ENCODE measurements at regions not wholly inside any gene's neighbourhood (a gene's known extent, or its start where the extent isn't known, plus 50 kb on each side); places are given as distances from the start of the nearest gene placed in this dataset.
A peak's percentile ranks its signal among the peaks of the same experiment; 100 is the strongest.
"Not testable (repeated sequence)": the region's sequence is repeated elsewhere in the genome, so short reads cannot be mapped to it uniquely, and the experiment has no call there.

DNA sequence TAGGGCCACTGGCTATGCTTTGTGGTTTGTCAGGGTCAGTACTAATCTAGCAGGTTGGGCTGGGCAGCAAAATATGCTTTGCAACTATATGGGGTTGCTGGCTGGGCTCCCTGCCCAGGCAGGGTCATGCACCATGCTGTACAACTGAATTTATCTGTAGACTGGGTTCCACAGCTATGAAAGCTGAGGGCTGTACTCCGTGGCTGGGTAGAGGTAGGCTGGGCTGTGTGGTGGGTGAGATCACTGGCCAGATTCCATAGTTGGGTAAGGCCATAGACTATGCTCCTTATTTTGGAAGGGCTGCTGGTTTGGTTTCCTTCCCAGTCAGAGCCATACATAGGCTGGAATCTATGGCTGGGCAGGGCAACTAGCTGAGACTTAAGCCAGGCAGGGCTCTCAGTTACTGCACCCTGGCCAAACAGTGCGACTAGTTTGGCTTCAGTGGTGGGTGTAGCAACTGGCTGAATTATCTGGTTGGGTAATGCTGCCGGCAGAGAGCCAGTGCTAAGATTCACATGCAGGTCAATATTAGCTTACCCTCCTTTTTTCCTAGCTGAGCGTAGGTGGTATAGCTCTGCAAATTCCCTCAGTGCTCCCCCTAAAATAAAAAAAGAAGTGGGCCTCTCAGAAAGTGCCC lies 769.1 kb upstream of the CDH8 start:
- H3K4me1 ChIP-seq: no peaks in the 10 kb centered on the region
- H3K4me3 ChIP-seq: no peak overlapping the region
- DNase-seq: peak in 3 of 5 donors; percentile 6 to 28 (median 27)
- H3K9me3 ChIP-seq: peaks cover 0 to 20% (median 0%) of the 10 kb centered on the region in 12 donors
- no peak overlapping the region for H3K27ac ChIP-seq
- intact Hi-C loops (cut with DNase I): no loop called here
- no peaks in the 10 kb centered on the region for H3K36me3 ChIP-seq
- peak; percentile 90 to 99 (median 96) for ATAC-seq
- WGBS, 4 donors: 60 to 80% (median 76%) methylated on average over 3 to 4 of the region's 4 CpGs
- H3K27me3 ChIP-seq: no peaks in the 10 kb centered on the region
- no peak for TF ChIP-seq POLR2A (IDR thresholded peaks at IDR 0.05)
- TF ChIP-seq, protein P1, sequence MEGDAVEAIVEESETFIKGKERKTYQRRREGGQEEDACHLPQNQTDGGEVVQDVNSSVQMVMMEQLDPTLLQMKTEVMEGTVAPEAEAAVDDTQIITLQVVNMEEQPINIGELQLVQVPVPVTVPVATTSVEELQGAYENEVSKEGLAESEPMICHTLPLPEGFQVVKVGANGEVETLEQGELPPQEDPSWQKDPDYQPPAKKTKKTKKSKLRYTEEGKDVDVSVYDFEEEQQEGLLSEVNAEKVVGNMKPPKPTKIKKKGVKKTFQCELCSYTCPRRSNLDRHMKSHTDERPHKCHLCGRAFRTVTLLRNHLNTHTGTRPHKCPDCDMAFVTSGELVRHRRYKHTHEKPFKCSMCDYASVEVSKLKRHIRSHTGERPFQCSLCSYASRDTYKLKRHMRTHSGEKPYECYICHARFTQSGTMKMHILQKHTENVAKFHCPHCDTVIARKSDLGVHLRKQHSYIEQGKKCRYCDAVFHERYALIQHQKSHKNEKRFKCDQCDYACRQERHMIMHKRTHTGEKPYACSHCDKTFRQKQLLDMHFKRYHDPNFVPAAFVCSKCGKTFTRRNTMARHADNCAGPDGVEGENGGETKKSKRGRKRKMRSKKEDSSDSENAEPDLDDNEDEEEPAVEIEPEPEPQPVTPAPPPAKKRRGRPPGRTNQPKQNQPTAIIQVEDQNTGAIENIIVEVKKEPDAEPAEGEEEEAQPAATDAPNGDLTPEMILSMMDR (IDR thresholded peaks at IDR 0.05): no peak

DNA sequence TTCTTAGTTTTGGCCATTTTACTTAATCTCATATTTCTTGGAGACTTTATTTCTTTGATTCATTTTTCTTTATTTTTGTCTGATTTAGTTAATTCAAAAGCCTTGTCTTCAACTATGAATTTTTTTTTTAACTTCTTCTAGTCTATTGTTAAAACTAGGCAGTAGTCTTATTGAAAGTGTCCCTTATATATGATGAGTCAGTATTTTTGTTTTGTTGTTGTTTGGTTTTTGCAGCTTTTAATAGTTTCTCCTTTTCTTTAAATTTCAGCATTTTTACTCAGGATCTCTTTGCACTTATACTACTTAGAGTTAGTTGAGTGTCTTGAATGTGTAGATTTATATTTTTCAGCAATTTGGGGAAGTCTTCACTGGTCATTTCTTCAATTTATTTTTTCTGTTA lies 758.5 kb upstream of the CDH8 start:
- H3K4me1 ChIP-seq: no peaks in the 10 kb centered on the region
- no peaks in the 10 kb centered on the region for H3K36me3 ChIP-seq
- no peak overlapping the region for H3K4me3 ChIP-seq
- H3K27ac ChIP-seq: no peak overlapping the region
- ATAC-seq (no peak), DNase-seq (no peak)
- no peaks in the 10 kb centered on the region for H3K27me3 ChIP-seq
- intact Hi-C loops (cut with DNase I): loop anchor here in 1 of 10 donors (2.0 kb wide), 1 partner anchor 16 kb away; no protein-coding TSS in a partner anchor
- peaks cover 0 to 9% (median 0%) of the 10 kb centered on the region in 12 donors for H3K9me3 ChIP-seq
- no peak for TF ChIP-seq POLR2A (IDR thresholded peaks at IDR 0.05)
- TF ChIP-seq, protein P1 (IDR thresholded peaks at IDR 0.05): no peak

DNA sequence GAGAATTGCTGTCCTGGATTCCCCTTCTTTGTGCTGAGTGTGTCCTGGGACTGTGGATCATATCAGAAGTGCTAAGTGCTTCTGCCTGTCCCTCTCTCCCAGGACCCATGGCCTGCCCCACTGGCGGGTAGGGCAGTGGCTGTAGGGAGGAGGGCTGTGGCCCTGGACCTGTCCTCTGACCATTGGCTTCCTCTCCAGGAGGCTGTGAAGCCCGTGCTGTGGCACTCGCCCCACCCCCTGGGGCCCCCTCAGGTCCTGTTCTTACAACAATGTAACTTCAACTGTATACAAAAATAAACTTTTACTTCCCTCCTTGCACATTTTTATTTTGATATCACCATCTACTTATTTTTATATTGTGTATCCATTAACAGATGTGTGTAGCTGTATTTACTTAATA lies 743.8 kb upstream of the CDH8 start:
- H3K27me3 ChIP-seq; H3K36me3 ChIP-seq; H3K4me1 ChIP-seq; H3K4me3 ChIP-seq; intact Hi-C loops (cut with DNase I); H3K27ac ChIP-seq; DNase-seq: not testable (repeated sequence)
- peaks cover 0 to 27% (median 9%) of the 10 kb centered on the region in 12 donors for H3K9me3 ChIP-seq
- ATAC-seq: peak in 2 of 4 donors; percentile 33 to 61
- WGBS, 4 donors: 56 to 72% (median 63%) methylated on average over 3 of the region's 3 CpGs

DNA sequence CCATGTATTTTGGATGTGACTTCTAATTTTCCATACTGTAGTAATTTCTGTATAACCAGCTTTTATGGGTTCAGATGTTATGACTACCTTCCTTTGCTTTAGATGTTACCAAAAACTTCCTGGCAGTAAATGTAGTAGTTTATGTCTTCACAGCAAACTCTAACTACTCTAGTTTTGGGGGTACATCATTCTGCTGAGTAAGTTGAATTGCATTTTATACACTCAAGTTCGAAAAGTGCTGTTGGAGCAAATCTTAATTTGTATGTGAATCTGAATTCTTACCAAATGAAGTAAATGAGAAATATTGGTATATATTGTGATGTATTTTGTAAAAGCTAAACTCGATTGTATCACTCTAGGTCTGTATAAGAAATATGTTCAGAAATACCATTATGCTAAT lies 728.3 kb upstream of the CDH8 start:
- 73 to 81% (median 77%) methylated on average over 2 of the region's 2 CpGs for WGBS, 4 donors
- intact Hi-C loops (cut with DNase I): no loop called here
- DNase-seq: no peak

More for the DNA sequence above, 728.3 kb upstream of the CDH8 start:
- H3K4me1 ChIP-seq: no peaks in the 10 kb centered on the region
- no peak overlapping the region for H3K27ac ChIP-seq
- ATAC-seq: no peak
- TF ChIP-seq, protein P1 (IDR thresholded peaks at IDR 0.05): no peak
- TF ChIP-seq POLR2A (IDR thresholded peaks at IDR 0.05): no peak
- H3K4me3 ChIP-seq: no peak overlapping the region
- peaks cover 0 to 8% (median 0%) of the 10 kb centered on the region in 12 donors for H3K9me3 ChIP-seq
- no peaks in the 10 kb centered on the region for H3K36me3 ChIP-seq
- no peaks in the 10 kb centered on the region for H3K27me3 ChIP-seq
